ENCODE measurements at regions not wholly inside any gene's neighbourhood (a gene's known extent, or its start where the extent isn't known, plus 50 kb on each side); places are given as distances from the start of the nearest gene placed in this dataset.

- TF ChIP-seq, protein P1, sequence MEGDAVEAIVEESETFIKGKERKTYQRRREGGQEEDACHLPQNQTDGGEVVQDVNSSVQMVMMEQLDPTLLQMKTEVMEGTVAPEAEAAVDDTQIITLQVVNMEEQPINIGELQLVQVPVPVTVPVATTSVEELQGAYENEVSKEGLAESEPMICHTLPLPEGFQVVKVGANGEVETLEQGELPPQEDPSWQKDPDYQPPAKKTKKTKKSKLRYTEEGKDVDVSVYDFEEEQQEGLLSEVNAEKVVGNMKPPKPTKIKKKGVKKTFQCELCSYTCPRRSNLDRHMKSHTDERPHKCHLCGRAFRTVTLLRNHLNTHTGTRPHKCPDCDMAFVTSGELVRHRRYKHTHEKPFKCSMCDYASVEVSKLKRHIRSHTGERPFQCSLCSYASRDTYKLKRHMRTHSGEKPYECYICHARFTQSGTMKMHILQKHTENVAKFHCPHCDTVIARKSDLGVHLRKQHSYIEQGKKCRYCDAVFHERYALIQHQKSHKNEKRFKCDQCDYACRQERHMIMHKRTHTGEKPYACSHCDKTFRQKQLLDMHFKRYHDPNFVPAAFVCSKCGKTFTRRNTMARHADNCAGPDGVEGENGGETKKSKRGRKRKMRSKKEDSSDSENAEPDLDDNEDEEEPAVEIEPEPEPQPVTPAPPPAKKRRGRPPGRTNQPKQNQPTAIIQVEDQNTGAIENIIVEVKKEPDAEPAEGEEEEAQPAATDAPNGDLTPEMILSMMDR (IDR thresholded peaks at IDR 0.05), result no peak
- no peak for TF ChIP-seq POLR2A (IDR thresholded peaks at IDR 0.05)
Observed at GRCh38 chr20:23174821-23175220, 88.7 kb upstream of the CD93 start.
